Femur (tissue), 1 donor: ENCODE measurements at regions not wholly inside any gene's neighbourhood (a gene's known extent, or its start where the extent isn't known, plus 50 kb on each side); places are given as distances from the start of the nearest gene placed in this dataset.

ENCODE experiments used
- DNase-seq: peaks from one replicate; pipeline ENCODE4 v3.0.0-alpha.2; 2017

DNA sequence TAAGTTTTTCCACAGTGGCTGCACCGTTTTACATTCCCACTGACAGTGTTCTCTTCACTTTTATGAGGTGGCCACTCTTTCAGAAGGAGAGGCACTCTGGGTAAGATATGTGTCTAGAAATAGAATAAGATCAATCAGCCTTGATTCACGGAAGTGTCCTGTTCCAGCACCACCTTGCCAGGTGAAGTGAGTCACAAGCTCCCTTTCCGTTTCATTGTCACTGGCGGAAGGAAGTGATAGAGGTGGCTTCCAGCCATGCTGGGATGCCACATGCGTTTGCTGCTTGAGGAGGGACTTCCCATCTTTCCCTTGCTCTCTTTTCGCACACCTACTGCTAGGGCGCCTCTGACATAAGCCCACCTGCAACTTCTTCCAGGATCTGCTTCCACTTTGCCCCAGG, 217.1 kb downstream of the PIK3R1 start:
- DNase-seq, result no peak

DNA sequence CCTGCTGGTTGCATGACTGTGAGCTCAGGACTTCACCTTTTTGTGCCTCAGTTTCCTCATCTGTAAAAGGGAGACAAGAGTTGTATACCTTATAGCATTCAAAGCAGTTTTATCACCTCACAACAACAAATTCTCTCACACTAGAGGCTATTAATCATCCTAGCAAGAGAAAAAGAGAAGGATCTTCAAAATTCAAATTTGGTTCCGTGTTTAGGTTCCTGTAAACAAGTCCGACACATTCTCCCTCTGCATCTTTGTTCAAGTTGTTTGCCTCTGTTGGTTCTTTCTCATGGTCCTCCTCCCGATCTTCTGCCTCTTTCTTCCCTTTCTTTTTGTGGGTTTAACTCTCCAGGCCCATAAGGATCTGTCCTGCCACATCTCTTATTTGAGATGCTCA, 218.0 kb downstream of the PIK3R1 start:
- DNase-seq, result no peak

DNA sequence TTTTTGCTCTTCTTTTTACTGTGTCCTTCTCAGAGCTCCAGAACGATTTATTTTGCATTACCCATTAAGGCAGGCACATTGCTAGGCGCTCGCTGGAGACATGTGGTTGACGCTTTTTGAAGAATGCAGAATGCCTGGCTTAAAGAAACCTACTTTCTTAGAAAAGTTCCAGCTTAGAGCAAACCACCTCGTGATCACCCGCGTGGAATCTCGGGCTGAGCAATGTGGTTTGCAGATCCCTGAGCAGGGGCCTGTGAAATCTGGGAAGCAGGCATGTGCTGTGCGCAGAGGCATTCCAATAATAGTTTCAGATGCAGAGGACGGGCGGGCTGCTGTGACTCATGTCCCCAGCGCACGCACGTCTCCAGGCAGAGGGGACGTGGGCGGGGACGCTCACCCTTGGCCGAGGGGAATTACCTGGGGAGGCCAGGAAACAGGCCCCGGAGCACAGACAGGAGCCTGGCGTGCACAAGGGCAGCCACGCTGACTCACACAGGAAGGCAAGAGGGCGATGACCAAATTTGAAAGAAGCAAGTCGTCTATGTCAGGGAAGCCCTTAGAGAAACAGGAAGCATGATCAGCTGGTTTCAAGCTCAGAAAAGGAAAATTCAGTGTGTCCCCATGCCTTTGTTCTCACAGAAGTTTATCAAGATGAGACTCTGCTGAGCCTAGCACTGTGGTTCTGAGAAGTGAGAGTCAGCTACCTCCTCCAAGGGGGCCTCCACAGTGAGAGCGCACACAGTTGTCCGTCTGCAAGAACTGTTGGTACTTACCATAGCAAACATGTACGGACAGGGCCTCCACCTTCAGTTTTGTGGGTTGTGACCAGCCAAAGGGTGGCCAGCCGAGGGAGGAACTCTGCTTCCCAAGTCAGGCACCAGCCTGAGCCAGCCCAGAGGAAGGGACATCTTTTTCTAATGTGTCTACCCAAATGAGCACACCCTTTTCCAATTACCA, 218.6 kb downstream of the PIK3R1 start:
- DNase-seq, result peak; percentile 77

DNA sequence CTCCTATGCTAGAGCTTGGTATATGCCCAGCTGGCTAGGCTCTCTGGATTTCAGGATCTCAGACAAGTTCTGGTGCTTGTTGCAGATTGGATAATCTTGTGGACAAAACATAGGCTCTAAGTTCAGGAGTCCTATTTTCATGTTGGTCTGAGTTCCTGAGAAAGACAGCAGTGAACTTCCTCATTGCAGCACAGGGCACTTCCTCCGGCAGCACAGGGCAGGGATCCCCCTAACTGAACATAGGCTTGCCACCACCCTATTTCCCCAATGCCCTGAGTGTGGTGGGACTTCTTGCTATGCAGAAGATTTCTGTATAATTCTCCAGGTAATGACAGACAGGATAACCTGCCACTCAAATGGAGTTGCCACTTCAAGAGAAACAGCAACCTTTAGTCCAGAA, 220.1 kb downstream of the PIK3R1 start:
- DNase-seq, result no peak

DNA sequence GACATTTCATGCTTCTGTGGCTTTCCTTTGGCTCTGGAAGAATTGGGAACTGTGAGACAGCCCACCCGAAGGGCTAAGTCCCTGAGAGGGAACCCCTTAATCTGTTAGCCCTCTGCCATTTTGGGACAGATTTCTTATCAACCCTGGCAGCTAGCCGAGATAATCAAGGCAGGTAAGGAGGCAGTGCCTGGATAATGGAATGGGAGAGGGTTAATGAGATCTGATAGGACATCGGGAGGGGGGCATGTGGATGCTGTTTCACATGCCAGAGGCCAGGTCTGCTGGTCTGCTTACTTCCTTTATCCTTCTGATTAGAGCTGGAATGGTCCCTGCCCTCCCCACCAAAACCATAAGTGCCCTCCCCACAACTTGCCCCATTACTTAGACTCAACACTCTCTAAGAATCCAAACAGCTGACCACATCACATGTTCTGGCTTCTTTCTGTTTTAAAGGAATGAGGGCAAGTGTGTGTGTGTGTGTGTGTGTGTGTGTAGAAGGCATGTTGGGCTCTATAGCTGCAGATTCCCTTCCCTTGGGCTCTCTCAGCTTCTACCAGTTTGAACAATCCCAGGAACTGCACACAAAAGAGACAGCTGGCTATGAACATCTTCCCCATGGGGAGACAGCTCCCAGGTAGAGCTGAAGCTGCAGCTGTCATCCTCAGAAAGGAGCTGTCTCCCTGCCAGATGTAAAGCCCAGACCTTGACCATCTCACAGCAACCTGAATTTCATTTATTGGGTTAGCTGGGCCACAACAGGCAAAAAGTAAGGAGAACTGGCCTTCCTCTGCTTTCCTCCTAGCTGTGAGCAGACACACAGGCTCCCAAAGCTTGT, 221.3 kb downstream of the PIK3R1 start:
- DNase-seq, result no peak

DNA sequence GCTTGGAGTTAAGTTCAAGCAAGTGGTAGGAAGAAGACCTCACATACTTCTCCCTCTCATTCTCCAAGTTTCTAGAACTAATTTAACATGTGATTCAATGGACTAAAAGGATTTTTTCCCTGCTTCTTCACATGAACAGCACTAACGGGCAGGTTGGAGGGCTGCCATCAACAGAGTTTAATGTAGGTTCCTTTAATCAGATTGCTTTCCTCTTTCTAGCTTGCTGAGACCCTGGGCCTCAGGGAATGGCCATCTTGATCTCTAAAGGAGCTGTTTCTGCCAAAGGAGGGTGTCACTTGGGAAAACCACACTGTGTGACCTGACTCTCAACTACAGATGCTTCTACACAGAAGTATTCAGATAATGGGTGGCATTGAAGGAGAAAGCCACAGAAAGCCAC, 223.3 kb downstream of the PIK3R1 start:
- no peak for DNase-seq

DNA sequence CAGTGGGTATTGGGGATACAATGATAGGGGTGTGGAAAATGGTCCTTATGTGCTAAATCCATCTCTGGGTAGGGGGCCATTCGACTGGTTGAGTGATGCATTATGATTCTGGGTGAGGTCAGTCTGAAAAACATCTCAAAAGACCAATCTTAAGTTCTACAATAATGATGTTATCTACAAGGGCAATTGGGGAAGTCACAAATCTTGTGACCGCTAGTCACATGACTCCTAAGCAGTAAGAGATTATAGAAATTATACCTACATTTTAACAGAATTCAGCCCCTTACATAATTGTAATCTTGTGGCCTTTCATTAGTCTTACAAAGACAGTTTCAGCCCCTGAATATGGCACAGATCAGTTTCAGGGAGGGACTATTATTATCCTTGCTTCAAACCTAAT, 224.7 kb downstream of the PIK3R1 start:
- DNase-seq, result no peak

DNA sequence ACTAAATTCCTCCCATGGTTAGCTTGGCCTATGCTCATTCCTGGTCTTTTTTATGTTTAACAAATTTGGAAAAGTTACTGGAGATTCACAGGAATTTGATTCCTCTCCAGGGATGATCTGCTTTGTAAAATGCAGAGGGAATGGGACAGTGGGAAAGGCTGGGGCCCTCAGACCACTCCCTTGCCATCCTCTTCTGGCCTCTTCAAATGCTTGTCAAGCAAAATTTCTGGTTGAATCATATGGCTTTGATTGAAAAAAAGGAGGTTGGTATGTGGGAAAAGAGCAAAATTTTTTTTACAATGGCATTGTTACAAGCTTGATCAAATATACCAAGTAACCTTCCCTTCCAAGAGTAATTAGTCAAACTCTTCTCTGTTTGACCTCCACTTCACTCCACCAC, 225.1 kb downstream of the PIK3R1 start:
- DNase-seq, result no peak

DNA sequence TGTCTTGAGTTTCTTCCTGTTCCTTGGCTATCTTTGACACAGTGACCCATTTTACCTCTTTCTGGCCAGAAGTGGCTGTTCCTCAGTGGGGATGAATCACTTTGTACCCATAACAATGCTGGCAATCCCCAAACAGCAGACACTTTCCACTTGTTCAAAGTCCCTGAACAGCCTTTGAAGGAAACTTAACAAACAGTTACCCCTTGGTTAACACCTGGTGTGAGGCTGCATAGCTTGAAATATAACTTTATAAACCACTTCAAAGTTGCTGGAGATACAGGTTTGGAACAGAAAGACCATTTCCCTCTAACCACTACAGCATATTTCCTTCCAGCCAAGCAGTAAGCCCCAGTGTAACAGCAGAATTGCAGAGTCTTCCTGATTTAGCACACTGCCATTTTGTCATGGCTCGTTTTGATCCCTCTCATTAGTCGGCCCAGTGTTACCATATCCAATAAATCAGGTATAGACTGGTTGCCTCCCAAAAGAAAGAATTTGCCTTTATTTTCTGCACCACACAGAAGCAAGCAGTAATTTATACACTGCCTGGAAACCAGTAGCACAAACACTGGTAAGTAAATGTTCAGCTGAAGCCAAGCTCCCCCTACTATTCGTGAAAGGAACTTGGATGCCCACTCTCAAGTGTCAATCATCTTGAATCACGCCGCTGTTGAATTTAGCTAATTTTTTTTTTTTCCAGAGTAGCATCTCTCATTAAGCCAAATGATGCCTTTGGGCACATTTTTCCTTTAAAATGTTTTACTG, 225.9 kb downstream of the PIK3R1 start:
- no peak for DNase-seq

DNA sequence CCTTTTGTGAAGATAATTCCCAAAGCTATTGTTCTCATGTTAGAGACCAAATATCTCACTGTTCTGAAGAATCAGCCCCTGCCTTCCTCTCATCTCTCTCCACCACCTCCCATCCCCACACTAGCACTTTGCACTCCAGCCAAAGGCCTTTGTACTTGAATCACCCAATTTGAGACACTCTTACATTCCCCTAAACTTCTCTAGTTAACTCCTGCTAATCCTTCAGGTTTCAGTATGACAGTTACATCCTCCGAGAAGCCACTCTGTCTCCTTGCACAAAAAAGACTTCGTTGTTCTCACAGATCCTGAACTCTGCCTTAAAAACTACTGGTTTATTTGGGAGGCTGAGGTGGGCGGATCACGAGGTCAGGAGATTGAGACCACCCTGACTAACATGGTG, 227.5 kb downstream of the PIK3R1 start:
- no peak for DNase-seq

DNA sequence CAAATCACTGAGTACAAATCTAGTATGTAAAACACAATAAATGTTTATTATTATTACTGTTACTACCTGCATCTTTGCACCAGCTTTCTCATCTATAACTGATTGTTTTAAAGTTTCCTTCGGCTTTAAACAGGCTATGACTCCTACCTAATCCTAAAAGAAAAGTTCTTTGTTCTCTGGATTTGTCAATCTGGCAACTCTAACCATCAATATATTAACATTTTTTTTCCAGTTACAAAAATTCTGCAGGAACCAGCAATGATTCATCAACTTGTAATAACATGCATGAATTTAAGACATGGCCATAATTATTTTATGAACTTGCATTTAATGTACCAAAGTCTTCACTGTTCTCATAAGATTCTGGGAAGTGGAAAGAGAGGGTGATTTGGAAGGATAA, 228.5 kb downstream of the PIK3R1 start:
- no peak for DNase-seq

DNA sequence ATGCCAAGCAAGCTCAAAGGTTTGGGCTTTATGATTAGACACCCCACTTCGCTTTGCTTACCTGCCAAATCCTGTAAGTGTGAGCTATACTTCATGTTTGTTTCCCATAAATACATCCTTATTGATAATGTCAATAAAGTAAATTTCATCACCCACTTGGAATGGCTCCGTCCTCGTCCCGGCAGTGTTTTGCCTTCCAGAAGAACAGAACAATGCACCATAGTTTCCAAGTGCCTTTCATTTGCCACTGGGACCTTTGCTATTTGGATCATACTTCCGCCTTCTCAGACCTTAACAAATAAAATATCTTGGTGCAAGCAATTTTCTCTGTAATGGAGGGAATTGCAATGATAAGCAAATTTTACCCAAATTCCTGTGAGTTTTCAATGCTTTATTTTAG, 229.3 kb downstream of the PIK3R1 start:
- no peak for DNase-seq

DNA sequence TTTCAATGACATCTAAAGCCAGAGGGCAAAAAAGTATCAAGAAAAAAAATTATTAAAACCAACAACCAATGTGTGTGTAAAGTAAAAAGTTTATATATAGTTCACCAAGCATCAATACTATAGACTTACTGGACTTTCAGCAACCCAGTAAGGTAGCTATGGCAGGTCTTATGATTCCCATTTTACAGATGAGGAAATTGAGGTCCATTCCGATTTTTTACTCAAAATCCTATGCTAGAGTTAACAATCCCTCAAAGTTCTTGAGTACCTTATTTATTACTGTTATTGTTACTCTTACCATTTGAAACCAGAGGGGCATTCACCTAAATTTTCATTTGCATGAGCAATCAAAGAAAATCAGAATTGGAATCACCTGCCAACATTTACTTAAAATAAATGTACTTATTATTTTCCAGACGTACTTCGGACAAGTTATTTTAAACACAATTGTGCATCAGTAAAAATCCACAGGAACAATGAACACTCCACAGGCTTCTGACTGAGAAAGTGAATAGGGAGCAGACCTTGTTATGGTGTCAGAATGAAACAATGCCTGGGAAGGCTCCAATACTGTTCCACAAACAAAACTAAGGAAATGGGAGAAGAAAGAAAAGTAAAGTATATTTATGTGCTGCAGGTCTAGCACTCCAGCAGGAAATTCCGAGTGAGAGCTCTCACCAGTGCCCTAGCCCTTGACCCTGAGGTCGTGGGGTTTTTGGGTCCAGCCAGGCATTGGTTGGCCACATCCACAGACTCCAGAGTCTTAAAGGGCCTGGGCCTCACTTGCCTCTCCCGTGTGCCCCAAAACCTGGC, 229.9 kb downstream of the PIK3R1 start:
- DNase-seq, result no peak

DNA sequence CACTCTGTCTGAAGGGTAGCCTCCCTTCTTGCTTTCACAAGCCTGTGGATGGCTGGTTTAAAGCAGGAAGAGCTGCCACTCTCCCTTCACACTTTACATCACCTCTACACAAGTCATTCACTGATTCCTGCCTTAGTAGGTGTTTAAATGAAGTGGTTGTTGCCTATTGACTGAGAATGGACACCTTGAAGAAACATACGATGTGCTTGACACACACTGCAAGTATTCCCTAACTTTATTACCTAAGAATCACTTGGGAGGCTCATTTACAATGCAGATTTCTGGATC, 230.5 kb downstream of the PIK3R1 start:
- DNase-seq, result no peak

DNA sequence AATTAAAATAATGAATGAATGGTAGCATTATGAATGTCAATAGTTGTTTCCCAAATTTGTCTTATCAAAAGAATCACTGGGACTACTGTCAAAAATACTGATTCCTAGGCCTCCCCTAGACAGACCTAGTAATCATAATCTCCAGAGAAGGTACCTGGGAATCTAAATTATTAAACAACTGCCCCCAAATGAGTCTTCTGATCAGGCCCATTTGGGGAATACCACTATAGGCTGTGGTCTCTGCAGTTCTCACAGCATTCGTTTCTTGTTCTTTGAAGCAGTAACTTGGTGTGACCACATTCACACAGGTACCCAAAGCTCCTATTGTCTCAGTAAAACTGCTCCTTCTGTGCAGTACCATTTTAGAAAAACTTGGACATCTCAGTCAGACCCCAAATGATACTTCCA, 230.9 kb downstream of the PIK3R1 start:
- no peak for DNase-seq

DNA sequence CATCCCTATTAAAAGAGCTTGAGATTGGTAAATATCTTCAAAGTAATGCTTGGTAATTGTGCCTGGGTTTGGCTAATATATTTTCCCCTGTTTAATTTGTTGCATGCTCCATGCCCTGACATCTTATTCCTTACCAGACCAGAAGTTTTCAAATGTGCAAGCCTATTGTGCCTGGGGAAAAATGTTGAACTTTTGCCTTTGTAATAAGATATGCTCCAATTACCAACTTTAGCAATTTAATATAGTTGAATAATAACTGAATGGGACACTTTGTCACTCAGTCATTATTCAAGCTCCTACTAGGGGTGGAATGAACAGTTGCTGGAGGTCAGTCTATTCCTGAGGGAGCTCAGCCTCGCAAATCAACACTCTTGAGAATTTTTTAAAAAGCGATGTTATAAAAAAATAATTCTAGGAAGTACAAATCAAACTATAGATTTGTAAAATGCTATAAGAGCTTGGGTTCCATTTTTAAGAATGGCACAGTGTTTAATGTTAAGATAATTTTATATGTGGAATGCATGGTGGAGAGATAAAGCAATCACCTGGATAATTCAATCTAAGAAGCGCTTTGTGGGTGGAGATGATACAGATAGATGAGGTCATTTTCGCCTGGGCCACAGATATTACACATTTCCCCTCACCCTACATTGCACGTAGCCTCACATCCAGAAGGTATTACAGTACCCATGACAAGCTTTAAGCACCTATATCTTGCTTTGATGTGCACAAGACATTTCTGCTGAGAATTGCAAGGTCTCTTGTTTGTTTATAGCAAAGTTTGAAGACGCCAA, 231.8 kb downstream of the PIK3R1 start:
- DNase-seq, result no peak

DNA sequence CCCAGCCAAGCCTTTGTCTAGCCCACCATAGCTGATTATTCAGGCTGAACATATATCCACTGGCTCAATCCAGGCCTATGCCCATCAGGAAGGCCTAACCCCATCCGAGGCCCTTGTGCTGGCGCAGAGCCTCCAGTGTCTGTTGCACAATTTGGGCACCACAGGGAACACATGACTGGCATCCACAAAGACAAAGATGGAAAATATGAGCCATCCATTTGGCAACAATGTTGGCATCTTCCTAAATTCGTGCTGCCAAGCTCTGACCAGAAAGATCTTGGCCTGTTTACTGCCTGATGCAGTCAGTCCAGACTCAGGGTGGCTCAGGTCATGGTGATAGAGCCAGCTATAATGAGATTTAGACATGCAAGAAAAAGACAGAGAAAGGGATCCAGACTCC, 233.8 kb downstream of the PIK3R1 start:
- no peak for DNase-seq

DNA sequence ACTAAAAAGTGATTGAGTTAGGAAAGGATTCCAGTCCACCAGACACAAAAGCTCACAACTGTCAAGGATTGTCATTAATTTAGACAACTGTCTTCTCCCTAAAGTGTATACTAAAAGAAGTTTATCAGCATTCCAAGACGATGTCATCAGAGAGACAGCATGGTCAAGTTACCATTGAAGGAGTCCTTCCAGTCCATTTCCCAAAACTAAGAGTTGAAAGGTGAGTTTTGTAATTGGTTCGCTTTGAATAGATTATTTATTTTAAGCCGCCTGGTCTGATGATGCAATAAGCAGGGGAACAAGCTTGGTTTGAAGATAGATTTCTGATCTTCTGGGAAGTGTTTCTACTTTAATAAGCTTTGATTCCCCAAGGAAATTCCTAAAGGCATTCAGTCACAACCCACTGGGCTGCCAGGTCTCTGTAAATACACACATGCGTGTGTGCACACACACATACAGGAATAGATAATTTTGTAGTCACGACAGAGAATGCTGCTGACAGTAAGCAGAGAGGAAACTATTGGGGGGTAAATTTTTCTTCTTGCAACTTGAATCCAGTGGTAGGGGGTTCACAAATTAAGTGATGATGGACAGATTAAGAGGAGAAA, 234.8 kb downstream of the PIK3R1 start:
- no peak for DNase-seq

DNA sequence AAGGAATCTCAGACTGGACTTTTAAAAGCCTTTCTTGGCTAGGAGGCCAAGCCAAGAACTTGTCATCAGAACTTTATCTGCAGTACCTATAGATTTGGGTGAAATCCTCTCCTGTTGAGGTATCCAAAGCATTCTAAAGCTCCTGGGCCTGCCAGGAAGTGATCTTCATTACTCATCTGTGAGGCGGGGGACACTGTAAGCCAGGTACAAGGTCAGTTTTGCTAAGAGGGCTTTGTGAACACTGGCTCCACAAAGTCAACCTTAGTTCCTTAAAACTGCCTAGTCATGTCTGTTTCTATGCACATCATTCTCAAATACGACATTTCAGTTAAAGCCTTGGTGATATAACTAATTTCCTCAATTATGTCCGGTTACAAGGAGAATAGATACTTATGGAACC, 236.7 kb downstream of the PIK3R1 start:
- no peak for DNase-seq

DNA sequence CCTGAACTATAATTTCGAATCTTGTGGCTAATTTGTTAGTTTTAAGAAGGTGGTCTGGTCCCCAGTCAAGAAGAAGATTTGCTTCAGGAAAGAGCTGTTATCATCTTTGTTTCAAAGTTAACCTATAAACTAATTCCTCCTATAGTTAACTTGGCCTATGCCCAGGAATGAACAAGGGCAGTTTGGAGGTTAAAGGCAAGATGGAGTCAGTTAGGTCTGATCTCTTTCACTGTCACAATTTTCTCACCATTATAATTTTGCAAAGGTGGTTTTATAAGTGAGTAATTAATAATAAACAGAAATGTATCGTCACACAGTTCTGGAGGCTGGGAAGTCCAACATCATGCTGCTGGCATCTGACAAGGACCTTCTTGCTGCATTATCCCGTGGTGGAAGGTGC, 238.6 kb downstream of the PIK3R1 start:
- no peak for DNase-seq

DNA sequence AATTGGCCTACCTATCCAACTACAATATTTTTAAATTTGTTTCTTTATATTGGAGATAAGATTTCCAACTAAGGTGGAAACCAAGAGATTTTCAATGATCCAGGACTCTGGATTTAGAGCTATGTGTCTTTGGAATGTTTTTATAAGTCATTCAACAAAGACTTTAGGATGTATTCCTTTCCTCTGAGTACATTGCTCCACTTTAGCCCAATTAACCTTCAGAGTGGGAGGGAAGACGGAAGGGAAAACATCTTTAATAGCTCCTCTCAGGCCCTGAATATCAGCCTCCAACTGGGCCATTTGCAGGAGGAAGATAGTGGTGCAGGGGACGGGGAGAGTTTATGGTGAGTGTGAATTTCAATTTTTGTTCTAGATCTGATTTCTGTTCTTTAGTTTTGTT, 239.2 kb downstream of the PIK3R1 start:
- no peak for DNase-seq
